ENCODE measurements at regions not wholly inside any gene's neighbourhood (a gene's known extent, or its start where the extent isn't known, plus 50 kb on each side); places are given as distances from the start of the nearest gene placed in this dataset.
"Not testable (repeated sequence)": the region's sequence is repeated elsewhere in the genome, so short reads cannot be mapped to it uniquely, and the experiment has no call there.

DNA sequence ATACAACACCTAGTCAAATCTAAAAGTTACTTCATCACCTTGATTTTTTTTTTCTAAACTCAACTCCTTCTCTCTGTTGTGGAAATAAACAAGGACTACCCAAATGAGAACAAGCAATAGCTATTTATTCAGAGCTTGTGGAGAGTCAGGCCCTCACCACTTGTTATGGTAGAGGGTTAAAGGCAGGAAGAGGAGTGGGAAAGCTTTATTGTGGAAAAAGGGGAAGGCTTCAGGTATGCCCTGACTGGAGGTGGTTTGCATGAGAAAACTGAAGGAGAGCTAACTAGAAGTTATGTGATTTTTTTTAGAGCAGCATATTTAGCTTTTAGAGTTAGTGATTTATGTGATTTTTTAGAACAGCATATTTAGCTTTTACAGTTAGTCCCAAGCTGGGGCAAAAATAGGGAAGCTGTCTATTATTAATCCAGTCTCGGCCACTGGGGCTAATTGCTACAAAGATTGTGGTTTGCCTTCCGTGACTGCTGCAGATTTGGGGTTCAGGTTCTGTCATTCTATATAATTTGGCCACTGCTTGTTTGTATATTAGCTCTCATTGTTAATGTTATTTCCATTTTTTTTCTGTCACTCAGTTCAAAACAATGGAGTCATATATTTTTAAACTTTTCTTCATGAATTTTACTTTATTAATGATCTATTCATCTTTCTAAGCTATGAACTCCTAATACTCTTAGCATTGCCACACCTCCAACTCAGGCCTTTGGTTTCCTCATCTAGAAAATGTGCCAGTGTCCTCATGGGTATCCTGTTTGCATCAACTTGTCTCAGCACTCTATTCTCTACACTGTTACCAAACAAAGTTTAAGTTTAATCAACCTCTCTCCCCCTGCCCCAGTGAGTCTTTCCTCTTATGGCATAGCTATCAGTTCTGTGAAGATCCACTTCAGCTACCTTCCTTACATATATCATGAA lies 713.0 kb downstream of the BRINP3 start:
- DNase-seq = no peak

DNA sequence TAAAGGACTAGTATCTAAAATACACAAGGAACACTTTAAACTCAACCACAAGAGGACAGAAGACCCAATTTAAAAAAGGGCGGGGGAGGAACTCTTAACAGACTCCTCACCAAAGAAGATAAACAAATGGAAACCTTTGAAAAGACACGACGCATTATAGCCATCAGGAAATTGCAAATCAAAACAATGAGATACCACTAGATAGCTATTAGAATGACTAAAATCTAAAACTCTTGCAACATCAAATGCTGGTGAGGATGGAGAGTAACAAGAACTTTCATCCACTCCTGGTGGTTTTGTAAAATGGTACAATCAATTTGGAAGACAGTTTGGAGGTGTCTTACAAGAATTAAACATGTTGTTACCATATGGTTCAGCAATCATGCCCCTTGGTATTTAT lies 708.2 kb downstream of the BRINP3 start:
- no peak for DNase-seq

DNA sequence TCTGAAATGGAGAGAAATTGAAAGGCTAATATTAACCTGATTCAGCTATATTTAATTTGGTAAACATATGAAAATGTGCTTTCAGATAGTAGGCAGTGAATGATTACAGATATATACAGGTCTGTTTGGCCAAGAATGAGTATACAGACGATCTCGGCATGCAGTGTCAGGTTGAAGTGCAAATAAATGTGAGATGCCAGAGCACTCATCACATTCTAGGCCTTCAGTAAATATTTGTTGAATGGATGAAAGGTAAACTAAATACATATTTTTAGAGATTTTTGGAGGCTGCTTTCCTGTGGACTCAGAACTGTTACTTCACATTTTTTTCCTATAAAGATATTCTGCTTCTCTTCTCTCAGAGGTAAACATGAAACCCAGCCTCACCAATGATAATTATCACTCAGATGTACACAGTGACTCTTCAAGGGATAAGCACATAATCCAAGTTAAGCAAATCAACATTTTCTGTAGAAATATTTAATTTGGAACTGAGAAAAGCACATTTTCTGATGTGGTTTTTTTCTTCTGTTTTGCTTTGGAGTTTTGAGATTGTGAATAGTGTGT lies 702.9 kb downstream of the BRINP3 start:
- no peak for DNase-seq

DNA sequence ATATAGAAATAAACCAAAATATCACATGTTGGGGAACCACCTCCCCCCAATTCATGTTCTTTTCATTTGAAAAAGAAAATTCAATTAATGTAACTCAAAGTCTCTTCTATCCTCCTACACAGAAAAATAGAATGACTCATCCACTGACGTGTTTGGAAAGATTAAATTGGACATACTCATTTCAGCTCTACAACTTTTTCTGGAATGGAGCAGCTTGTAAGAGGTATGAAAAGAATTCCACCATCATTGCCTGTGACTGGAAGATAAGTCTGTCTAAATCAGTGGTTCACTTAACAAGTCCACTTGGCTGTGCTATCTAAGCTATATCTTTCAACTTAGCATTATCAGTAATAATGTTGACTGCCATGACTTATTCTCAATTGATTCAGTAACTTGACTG lies 702.3 kb downstream of the BRINP3 start:
- DNase-seq = no peak

DNA sequence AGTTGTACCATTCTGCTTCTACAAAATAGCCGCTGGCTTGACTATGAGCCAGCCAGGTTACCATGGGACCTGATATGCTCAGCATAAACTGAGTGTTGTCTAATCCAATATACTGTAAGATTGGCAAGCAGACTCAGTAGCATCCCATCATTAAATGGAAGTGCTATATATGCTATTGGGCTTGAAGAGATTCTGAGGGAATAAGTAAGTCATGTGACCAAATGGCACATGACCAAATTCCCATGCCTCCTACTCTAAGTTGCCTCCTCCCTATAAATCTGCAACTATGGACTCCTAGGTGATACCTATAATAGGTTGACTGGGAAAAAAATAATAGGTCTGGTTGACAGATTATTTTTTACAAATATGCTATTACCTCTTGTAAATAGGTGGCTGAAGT lies 698.6 kb downstream of the BRINP3 start:
- DNase-seq = no peak

DNA sequence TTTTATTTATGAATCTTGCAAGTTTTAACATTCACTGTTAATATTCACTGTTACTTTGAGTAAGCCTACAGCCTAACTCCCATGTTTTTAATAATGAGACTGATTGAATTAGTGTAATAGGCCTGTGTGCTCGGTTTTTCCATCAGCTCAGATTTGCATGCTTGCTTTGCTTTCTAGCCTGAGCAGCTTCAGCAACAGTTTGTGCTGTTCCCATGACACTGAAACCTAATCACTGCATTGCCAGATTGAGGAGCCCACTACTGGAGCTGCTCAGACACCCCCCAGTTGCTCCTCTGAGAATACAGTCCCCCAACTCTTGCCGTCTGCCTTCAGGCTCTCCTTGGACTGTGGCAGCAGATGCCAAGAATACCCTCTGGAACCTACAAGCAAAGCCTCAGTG lies 695.4 kb downstream of the BRINP3 start:
- DNase-seq = no peak

DNA sequence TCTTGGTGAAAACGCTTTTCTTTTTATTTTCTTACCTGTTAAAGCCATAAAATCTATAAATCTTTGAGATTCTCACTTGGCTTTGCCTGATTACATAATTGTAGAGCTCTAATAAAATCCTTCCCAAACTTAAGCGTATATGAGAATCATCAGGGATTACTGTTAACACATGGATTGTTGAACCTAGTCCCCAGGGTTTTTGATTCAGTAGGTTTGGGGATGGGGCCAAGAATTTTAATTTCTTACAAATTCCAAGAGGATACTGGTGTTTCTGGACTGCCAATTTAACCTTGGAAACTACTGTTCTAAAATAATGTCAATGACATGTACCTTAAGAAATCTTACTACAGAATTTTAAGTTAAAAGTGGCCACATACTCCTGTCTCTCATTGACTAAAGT lies 694.2 kb downstream of the BRINP3 start:
- DNase-seq = no peak

DNA sequence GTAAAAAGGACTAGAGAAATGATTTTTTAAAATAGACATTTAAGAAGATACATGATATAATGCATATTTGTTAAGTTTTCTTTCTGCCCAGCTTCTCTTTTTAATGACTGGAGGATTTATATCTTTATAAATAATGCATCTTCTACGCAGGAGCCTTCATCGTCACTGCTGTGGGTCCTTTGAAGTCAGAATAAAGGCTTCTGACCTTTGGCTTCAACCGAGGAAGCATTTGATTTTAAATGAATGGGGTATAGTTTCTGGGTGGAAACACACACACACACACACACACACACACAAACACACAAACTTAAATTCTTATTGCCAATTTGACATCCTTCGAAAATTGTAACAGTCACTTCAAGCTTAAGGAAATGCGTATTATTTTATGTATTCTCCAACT lies 690.9 kb downstream of the BRINP3 start:
- DNase-seq = no peak

DNA sequence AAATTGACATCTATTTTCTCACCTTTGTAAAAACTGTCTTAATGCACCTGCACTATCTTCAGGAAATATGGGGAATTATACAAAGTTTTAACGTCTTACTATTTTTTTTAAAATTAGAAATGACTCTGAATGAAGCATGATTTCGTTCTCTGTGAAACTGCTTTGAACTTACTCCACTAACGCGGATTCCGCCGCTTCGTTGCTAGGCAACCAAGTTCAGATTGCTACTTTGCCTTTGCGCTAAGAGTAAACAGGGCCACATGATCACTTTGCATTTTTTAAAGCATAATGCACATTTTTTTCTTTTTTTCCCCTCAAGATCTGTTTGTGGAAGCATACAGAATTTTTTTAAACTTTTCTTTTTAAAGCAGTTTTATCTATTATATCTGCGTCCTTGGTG lies 690.5 kb downstream of the BRINP3 start:
- DNase-seq = no peak

DNA sequence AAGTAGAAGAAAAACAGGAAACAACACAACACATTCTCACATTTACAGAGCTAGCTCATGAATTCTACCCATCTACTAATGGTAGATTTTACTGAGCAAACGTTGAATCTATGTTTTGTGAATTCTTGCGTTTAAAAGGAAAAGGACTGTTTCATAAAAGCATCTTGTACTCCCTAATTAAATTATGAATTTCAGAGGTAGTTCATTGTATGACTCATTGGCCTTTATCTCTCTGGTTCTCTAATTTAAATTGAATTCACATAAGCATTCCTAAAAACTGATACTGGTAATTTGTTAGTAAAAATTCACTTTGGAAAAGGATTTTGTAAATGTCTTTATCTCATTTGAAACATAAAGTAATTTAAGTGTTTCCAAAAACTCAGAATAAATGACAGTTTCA lies 687.3 kb downstream of the BRINP3 start:
- DNase-seq = no peak

DNA sequence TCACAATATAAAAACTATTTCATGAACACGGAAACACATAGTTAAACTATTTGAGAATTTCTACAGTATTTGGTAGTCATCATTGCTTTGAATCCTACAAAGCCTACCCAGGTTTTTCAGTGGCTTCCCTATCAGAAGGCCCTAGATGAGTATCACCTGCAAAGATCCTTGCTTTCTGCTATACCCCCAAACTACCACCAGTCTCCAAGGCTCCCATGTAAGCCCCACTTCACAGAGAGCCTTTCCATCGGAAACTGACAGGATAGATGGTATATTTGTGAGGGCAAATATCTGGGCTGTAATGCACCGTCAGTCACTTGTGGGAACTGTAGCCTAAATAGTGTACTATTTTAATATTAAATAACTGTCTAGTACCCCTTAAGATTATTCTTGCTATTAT lies 674.3 kb downstream of the BRINP3 start:
- no peak for DNase-seq

DNA sequence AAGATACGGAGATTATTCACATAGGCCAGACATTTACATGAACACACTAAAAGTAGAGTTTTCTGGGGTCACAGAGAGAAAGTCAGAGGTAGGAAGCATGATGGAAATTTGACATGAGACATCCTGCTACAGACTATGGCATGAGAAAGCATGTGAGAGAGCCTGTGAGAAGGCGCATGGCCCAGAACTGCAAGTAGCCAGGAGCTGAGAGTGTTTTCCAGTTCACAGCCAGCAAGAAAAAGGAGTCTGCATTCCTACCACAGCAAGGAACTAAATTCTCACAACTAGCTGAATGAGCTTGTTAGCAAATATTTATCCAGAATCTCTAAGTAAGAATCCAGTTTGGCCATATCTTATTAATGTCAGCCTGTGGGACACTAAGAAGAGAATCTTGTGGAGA lies 673.3 kb downstream of the BRINP3 start:
- DNase-seq = no peak

DNA sequence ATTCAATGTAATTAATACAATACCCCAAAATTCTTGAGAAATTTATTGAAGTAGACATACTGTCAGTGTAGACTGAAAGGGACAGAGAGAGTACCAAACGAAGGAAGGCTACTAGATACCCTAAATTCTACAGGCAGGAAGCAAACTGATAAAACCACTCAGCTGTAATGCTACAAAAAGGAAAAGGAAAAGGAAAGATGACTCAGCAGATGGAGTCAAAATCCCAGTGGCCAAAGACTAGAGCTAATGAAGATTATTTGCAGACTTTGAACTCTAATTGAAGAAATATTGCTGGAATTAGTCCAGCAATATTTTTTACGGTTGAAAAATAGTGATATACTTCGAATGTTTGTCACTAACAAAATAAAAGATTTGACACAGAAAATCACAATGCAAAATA lies 671.9 kb downstream of the BRINP3 start:
- DNase-seq = no peak

DNA sequence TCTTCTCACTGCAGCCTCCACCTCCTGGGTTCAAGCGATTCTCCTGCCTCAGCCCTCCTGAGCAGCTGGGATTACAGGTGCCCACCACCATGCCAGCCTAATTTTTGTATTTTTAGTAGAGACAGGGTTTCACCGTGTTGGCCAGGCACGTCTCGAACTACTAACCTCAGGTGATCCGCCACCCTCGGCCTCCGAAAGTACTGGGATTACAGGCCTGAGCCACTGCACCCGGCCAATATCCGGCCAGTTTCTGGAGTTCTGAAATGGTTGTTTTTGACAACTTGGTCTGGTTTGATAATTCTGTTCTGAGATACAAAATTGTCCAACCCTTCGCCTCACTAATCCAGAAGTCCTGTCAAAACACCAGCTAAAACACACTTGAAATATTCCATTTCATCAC lies 667.0 kb downstream of the BRINP3 start:
- DNase-seq = not testable (repeated sequence)

DNA sequence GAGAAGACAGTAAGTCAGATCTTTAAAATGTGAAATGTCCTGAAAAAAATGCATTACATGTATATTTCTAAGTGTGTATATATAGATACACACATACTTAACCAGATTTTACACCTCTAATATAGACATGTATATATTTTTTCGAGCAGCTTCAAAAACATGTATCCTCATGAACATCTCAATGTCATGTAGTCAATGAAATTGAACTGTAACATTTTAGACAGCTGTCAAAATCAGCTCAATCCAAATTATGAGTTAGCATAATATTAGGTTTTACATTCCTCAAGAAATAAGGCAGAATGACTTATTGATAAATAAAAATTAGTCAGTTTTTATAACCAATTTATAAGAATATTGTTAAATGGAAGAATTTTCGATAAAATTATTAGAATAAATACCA lies 665.7 kb downstream of the BRINP3 start:
- DNase-seq = no peak

DNA sequence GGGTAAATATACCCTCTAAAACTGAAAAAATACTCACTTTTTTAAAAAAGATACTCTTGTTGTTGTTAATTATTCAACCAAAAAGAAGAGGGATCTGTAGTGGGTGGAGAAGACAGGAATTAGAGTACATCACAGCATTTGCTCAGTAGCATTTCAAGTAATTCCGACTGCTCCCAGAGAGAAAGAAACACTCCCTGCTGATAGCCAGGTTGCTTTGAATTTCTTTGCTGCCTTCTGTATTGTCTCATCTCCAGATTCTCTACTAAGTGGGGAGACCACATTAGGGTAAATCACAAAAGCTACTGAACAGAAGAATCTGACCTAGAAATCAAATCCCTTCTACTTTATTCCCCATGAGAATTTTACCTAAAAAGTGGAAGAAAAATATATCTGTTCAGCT lies 661.1 kb downstream of the BRINP3 start:
- no peak for DNase-seq

DNA sequence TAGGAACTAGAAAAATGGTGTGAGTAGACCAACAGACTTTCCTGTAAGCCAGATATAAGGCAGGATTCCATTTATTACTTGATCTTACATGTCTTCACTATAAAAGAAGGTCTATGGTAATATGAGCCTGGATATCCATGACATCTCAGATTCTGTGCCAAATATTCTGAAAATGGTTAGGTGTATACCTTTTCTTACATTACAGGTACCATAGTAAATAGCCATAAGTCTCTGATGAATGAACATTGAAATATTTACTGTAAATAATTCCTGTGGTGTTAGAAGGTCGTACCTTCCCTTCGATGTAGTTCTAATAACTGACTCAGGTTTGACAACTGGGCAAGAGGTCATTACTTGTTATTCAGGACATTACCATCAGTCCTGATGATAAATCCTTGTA lies 657.9 kb downstream of the BRINP3 start:
- no peak for DNase-seq

DNA sequence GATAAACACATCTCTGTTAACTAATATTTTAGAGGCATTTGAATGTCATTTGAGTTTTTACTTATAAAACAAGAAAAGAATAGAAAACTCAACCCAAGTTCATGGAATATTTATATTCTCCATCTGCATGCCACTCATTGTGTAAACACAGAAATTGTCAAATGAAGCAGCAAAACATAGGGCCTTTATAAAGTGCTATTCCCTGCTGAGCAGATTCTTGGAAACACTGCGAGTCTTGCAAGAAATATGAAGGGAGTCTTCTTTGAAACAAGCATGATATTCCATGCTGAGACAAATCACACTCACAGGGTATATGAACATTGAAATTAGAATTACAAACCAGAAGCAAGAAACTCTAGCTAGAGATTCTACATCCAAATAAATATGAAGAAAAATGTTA lies 655.8 kb downstream of the BRINP3 start:
- DNase-seq = no peak

DNA sequence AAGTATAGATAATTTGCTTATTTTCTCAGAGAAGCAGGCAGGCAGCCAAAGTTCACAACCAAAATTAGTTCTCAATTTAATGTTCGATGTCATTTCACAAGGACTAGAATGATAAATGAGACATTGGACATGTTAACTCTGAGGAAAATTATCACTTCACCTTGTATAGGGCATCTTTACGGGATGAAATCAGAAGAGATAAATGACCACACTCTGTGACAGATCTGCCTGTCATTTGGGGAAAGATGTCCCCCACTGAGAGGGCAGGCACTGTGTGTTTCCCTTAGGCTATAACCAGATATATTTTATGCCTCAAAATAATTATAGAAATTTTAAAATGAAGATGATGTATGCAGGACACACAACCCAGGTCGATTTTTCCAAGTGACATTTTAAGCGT lies 642.9 kb downstream of the BRINP3 start:
- peak; percentile 95 for DNase-seq

DNA sequence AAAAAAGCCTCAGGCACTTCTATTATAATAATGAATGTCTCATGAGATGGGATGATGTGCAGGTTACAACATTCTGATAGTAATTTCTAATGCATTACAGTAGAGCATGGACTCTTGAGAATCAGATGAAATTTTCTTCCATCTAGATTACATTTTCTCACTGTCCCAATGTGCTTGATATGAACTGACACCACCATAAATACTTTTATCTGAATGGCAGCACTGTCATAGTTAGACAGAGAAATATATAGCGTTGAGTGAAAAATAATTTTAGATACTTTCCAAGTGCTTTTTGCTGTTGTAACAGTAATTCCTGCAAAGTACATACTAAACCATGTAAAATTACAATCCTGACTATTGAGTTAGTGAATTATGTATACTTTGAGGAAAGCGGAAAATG lies 630.1 kb downstream of the BRINP3 start:
- DNase-seq = peak; percentile 42

DNA sequence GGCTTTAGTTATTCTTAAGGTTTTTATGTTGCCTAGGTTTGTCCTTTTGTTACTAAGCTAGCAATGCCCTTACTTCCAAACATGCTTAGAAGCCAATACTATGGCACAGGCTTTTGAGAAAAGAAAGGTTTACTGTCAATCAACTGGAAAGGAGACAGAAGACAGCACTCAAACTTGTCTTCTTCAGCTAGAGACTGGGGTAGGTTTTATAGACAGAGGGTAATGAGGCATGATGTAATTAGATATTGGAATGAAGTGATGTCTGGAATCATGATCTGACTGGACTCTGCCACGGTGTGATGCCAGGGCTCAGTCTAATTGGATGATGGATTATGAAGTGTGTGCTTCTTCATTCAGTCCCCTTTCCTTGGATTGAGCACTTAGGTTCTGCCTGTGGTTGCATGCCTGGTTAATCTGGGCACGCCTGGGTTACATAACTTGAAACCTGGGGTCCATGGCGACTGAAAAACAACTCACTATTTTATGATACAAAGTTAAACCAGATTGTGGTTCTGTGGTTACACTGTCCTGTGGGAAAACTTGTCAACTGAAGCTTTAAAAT lies 625.8 kb downstream of the BRINP3 start:
- DNase-seq = no peak

DNA sequence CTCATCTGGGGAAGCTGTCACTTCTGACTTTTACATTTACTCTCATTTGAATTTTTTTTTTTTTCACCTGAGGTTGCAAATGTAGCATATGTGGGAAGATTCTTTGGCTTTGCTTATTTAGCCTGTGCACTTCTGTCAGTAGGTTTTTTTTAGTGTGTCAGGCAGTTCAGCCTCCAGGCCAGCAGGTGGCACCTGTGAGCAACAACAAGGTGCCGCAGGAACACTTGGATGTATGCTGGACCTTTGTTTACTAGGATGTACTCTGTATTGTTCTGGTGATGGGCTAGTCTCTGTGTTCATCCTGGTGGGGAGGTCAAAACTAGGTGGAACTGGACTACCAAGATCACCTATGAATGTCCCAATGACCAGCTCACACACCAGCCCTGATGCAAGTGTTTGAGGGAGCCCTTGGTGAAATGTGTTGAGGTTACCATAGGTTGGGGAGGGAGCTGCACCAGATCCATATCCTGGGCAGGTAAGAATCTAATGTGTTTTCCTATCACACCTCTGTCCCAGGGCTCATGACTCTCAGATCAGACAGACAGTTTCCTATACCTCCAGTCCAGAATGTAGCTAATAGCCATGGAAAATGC lies 618.2 kb downstream of the BRINP3 start:
- no peak for DNase-seq

DNA sequence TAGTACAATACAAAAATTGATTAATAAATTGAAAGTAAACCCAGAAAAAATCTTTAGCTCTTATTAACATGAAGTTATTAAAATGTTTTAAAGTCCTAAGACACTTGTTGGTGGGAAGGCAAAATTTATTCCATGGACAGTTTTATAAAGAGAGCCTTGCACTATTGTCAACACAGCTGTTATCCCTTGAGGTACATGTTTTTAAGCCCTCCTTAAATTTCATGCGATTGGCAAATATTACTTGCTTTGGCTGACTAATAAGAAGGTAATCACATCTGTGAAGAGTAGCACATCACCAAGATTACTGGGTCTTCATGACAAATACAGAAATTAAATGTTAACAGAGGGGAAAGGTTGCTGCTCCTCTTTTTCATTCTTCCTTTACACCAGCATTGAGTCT lies 611.1 kb downstream of the BRINP3 start:
- no peak for DNase-seq

DNA sequence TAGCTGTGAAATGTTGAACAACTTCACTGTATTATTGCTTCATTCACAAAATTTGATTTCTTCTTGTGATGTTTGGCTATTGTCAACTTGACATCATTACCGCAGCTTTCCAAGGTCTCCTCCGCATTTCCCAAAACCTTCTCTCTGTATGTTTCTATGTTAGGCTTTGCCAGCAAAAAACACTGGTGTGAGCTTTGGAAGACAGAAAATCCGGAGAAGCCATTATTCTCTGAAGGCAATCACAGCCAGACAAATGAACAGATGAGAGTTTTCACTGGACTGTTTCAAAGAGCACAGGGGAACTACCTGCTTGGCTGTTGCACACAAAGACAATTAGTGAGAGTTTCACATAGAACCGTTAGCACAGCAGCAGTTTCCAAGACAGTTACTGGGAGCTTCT lies 609.6 kb downstream of the BRINP3 start:
- no peak for DNase-seq
